ENCODE measurements at regions not wholly inside any gene's neighbourhood (a gene's known extent, or its start where the extent isn't known, plus 50 kb on each side); places are given as distances from the start of the nearest gene placed in this dataset.

GRCh38 chr6:156102129-156102528 lies 646.5 kb upstream of the NOX3 start:
- Mint-ChIP-seq H3K27me3 (no peaks in the 10 kb centered on the region), H3K4me3 (no peak overlapping the region), H3K4me1 (peaks cover 0 to 1% (median 0%) of the 10 kb centered on the region in 7 donors), H3K27ac (no peak overlapping the region), H3K9me3 (peaks cover 0 to 9% (median 0%) of the 10 kb centered on the region in 11 donors), H3K36me3 (peaks cover 0 to 58% (median 6%) of the 10 kb centered on the region in 5 donors)
- Histone ChIP-seq H3K9me3 (ENCODE audit: control insufficient read depth in 2 of 3, low read length in 3 of 3) (no peaks in the 10 kb centered on the region), H3K27ac (ENCODE audit: low read depth, low read length) (no peak overlapping the region), H3K4me1 (ENCODE audit: control insufficient read depth in 2 of 2, insufficient read depth in 2 of 2, low read length in 2 of 2) (no peaks in the 10 kb centered on the region), H3K27me3 (ENCODE audit: control insufficient read depth in 2 of 2, insufficient read depth in 2 of 2, low read length in 2 of 2) (no peaks in the 10 kb centered on the region), H3K4me3 (ENCODE audit: low read length) (no peak overlapping the region), H3K36me3 (ENCODE audit: control insufficient read depth in 2 of 3, insufficient read depth in 3 of 3, low read length in 3 of 3) (no peaks in the 10 kb centered on the region)
- POLR2A ChIA-PET, result no interaction called here
- CTCF ChIA-PET, result no interaction called here
- intact Hi-C loops (cut with micrococcal nuclease), result no loop called here
- DNase-seq, result no peak
- ATAC-seq, result no peak

DNA sequence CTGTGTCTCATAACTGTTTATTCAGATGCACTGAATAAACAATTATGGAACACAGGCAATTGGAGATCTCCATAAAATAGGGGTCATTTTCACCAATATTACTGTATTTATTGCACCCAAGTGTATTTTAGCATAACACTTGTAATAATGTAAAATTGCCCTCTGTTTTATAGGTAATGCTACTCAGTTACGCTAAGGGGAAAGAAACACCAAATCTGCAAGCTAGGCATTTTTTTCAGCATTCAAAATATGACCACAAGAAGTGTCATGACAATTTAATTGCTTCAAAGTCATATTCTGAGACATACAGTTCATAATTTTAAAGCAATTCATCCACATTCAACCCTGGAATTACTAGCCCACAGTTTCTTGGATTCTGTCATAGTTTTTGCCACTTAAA lies 643.2 kb upstream of the NOX3 start:
- intact Hi-C loops (cut with micrococcal nuclease), result no loop called here
- CTCF ChIA-PET, result no interaction called here
- H3K4me3 Mint-ChIP-seq, result no peak overlapping the region
- H3K9me3 Mint-ChIP-seq, result peaks cover 0 to 10% (median 0%) of the 10 kb centered on the region in 11 donors
- ATAC-seq (no peak), DNase-seq (no peak)
- Histone ChIP-seq H3K27me3 (ENCODE audit: control insufficient read depth in 2 of 2, insufficient read depth in 2 of 2, low read length in 2 of 2) (no peaks in the 10 kb centered on the region), H3K9me3 (ENCODE audit: control insufficient read depth in 2 of 3, low read length in 3 of 3) (no peaks in the 10 kb centered on the region), H3K27ac (ENCODE audit: low read depth, low read length) (no peak overlapping the region), H3K36me3 (ENCODE audit: control insufficient read depth in 2 of 3, insufficient read depth in 3 of 3, low read length in 3 of 3) (no peaks in the 10 kb centered on the region), H3K4me1 (ENCODE audit: control insufficient read depth in 2 of 2, insufficient read depth in 2 of 2, low read length in 2 of 2) (no peaks in the 10 kb centered on the region), H3K4me3 (ENCODE audit: low read length) (no peak overlapping the region)
- H3K27me3 Mint-ChIP-seq, result no peaks in the 10 kb centered on the region
- peaks cover 0 to 31% (median 6%) of the 10 kb centered on the region in 5 donors for H3K36me3 Mint-ChIP-seq
- POLR2A ChIA-PET, result no interaction called here
- H3K4me1 Mint-ChIP-seq, result peaks cover 0 to 1% (median 0%) of the 10 kb centered on the region in 7 donors
- H3K27ac Mint-ChIP-seq, result no peak overlapping the region

DNA sequence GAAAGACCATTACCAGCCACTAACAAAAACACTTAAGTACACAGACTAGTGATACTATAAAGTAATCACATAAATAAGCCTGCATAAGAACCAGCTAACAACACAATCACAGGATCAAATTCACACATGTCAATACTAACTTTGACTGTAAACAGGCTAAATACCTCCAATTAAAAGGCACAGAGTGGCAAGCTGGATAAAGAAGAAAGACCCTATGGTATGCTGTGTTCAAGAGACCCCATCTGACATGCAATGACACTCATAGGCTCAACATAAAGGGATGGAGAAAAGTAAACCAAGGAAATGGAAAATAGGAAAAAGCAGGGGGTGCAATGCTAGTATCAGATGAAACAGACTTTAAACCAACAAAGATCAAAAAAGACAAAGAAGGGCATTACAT lies 631.8 kb upstream of the NOX3 start:
- Histone ChIP-seq H3K27ac (ENCODE audit: low read depth, low read length) (no peak overlapping the region), H3K27me3 (ENCODE audit: control insufficient read depth in 2 of 2, insufficient read depth in 2 of 2, low read length in 2 of 2) (no peaks in the 10 kb centered on the region), H3K9me3 (ENCODE audit: control insufficient read depth in 2 of 3, low read length in 3 of 3) (peaks cover 0 to 11% (median 0%) of the 10 kb centered on the region in 3 experiments), H3K4me1 (ENCODE audit: control insufficient read depth in 2 of 2, insufficient read depth in 2 of 2, low read length in 2 of 2) (no peaks in the 10 kb centered on the region), H3K36me3 (ENCODE audit: control insufficient read depth in 2 of 3, insufficient read depth in 3 of 3, low read length in 3 of 3) (no peaks in the 10 kb centered on the region), H3K4me3 (ENCODE audit: low read length) (no peak overlapping the region)
- ChIA-PET CTCF (no interaction called here), POLR2A (interaction anchor here (0.6 kb wide), 1 partner anchor 24 kb away, joined by 3 read pairs; no protein-coding TSS in a partner anchor)
- DNase-seq, result no peak
- H3K9me3 Mint-ChIP-seq, result peaks cover 19 to 74% (median 41%) of the 10 kb centered on the region in 11 donors
- no peak for ATAC-seq
- peaks cover 0 to 47% (median 16%) of the 10 kb centered on the region in 5 donors for H3K36me3 Mint-ChIP-seq
- no peak overlapping the region for H3K27ac Mint-ChIP-seq
- no peak overlapping the region for H3K4me3 Mint-ChIP-seq
- intact Hi-C loops (cut with micrococcal nuclease), result no loop called here
- H3K27me3 Mint-ChIP-seq, result no peaks in the 10 kb centered on the region
- H3K4me1 Mint-ChIP-seq, result no peaks in the 10 kb centered on the region

DNA sequence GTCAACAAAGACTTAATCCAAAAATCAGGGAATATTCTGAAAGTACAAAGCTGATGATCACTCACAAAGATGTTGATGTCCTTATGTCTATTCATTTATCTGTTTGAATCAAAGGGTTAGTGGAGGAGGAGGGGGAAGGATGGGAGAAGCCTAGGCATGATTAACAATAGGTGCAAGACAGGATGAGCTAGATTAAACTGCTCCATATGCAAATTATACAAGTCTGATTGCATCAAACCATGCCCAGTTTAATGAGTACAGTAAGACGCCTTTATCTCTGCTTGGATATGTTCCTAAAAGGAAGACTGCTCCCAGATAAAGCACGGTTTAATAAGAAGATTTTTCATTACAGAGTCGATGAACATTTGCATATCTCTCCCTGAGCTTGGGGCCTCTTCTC lies 626.4 kb upstream of the NOX3 start:
- Histone ChIP-seq H3K27me3 (ENCODE audit: control insufficient read depth in 2 of 2, insufficient read depth in 2 of 2, low read length in 2 of 2) (no peaks in the 10 kb centered on the region), H3K27ac (ENCODE audit: low read depth, low read length) (no peak overlapping the region), H3K4me3 (ENCODE audit: low read length) (no peak overlapping the region), H3K9me3 (ENCODE audit: control insufficient read depth in 2 of 3, low read length in 3 of 3) (no peaks in the 10 kb centered on the region), H3K36me3 (ENCODE audit: control insufficient read depth in 2 of 3, insufficient read depth in 3 of 3, low read length in 3 of 3) (no peaks in the 10 kb centered on the region), H3K4me1 (ENCODE audit: control insufficient read depth in 2 of 2, insufficient read depth in 2 of 2, low read length in 2 of 2) (no peaks in the 10 kb centered on the region)
- ChIA-PET POLR2A (no interaction called here), CTCF (no interaction called here)
- Mint-ChIP-seq H3K27me3 (no peaks in the 10 kb centered on the region), H3K36me3 (peaks cover 0 to 9% (median 6%) of the 10 kb centered on the region in 5 donors), H3K4me3 (no peak overlapping the region), H3K27ac (no peak overlapping the region), H3K4me1 (peaks cover 0 to 14% (median 0%) of the 10 kb centered on the region in 7 donors), H3K9me3 (peaks cover 0 to 21% (median 7%) of the 10 kb centered on the region in 11 donors)
- DNase-seq, result no peak
- intact Hi-C loops (cut with micrococcal nuclease), result no loop called here
- ATAC-seq, result no peak

GRCh38 chr6:156080371-156080770 lies 624.7 kb upstream of the NOX3 start:
- ChIA-PET POLR2A (no interaction called here), CTCF (no interaction called here)
- Mint-ChIP-seq H3K27me3 (no peaks in the 10 kb centered on the region), H3K36me3 (peaks cover 0 to 9% (median 5%) of the 10 kb centered on the region in 5 donors), H3K9me3 (peaks cover 0 to 12% (median 2%) of the 10 kb centered on the region in 11 donors), H3K27ac (no peak overlapping the region), H3K4me1 (peaks cover 0 to 14% (median 0%) of the 10 kb centered on the region in 7 donors), H3K4me3 (no peak overlapping the region)
- Histone ChIP-seq H3K36me3 (ENCODE audit: control insufficient read depth in 2 of 3, insufficient read depth in 3 of 3, low read length in 3 of 3) (no peaks in the 10 kb centered on the region), H3K27ac (ENCODE audit: low read depth, low read length) (no peak overlapping the region), H3K4me1 (ENCODE audit: control insufficient read depth in 2 of 2, insufficient read depth in 2 of 2, low read length in 2 of 2) (no peaks in the 10 kb centered on the region), H3K4me3 (ENCODE audit: low read length) (no peak overlapping the region), H3K9me3 (ENCODE audit: control insufficient read depth in 2 of 3, low read length in 3 of 3) (no peaks in the 10 kb centered on the region), H3K27me3 (ENCODE audit: control insufficient read depth in 2 of 2, insufficient read depth in 2 of 2, low read length in 2 of 2) (no peaks in the 10 kb centered on the region)
- no peak for ATAC-seq
- no peak for DNase-seq
- intact Hi-C loops (cut with micrococcal nuclease), result no loop called here

DNA sequence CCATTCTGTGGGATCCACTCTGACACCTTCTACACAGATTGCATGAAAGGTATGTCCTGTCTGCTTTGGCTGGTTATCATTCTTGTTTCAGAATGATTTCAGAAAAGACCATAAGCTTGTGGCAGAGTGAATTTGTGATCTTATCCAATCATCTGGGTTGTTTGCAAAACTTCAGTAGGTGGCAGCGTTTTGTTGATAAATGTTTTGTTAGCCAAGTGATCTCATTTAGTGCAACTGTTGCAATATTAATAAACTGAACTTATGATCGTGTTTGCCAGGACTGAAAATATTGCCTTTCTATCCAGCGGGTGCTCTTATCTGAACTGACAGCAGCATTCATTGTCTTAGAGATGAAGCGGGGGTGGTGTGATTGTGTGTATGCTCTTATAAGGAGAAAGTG lies 613.2 kb upstream of the NOX3 start:
- Histone ChIP-seq H3K4me1 (ENCODE audit: control insufficient read depth in 2 of 2, insufficient read depth in 2 of 2, low read length in 2 of 2) (no peaks in the 10 kb centered on the region), H3K27ac (ENCODE audit: low read depth, low read length) (no peak overlapping the region), H3K36me3 (ENCODE audit: control insufficient read depth in 2 of 3, insufficient read depth in 3 of 3, low read length in 3 of 3) (no peaks in the 10 kb centered on the region), H3K4me3 (ENCODE audit: low read length) (no peak overlapping the region), H3K27me3 (ENCODE audit: control insufficient read depth in 2 of 2, insufficient read depth in 2 of 2, low read length in 2 of 2) (no peaks in the 10 kb centered on the region), H3K9me3 (ENCODE audit: control insufficient read depth in 2 of 3, low read length in 3 of 3) (no peaks in the 10 kb centered on the region)
- POLR2A ChIA-PET, result interaction anchor here (0.6 kb wide), 1 partner anchor 942 kb away, joined by 3 read pairs; no protein-coding TSS in a partner anchor
- H3K27me3 Mint-ChIP-seq, result no peaks in the 10 kb centered on the region
- intact Hi-C loops (cut with micrococcal nuclease), result loop anchor here in 1 of 2 donors (5.0 kb wide), 1 partner anchor 343 kb away; no protein-coding TSS in a partner anchor
- CTCF ChIA-PET, result no interaction called here
- peaks cover 0 to 5% (median 2%) of the 10 kb centered on the region in 7 donors for H3K4me1 Mint-ChIP-seq
- H3K27ac Mint-ChIP-seq, result peak overlapping the region in 2 of 9 donors; percentile 4 to 5
- peak in 1 of 9 donors; percentile 9 for DNase-seq
- ATAC-seq, result no peak
- no peak overlapping the region for H3K4me3 Mint-ChIP-seq
- H3K36me3 Mint-ChIP-seq, result peaks cover 0 to 6% (median 2%) of the 10 kb centered on the region in 5 donors
- peaks cover 0 to under 1% (median 0%) of the 10 kb centered on the region in 11 donors for H3K9me3 Mint-ChIP-seq

DNA sequence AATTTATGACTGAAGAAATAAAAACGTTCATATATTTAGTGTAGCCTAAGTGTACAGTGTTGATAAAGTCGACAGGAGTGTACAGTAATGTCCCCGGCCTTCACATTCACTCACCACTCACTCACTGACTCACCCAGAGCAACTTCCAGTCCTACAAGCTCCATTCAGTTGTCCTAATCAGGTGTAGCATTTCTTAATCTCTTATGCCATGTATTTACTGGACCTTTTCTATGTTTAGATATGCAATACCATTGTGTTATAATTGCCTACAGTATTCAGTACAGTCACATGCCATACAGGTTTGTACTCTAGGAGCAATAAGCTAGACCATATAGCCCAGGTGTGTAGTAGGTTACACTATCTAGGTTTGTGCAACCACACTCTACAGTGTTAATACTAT lies 610.2 kb upstream of the NOX3 start:
- H3K27ac ChIP-seq (ENCODE audit: low read depth, low read length), result no peak overlapping the region
- H3K27ac Mint-ChIP-seq, result peak overlapping the region in 1 of 9 donors; percentile 56
- no peaks in the 10 kb centered on the region for H3K4me1 ChIP-seq (ENCODE audit: control insufficient read depth in 2 of 2, insufficient read depth in 2 of 2, low read length in 2 of 2)
- ChIA-PET CTCF (no interaction called here), POLR2A (no interaction called here)
- intact Hi-C loops (cut with micrococcal nuclease), result loop anchor here in 1 of 2 donors (5.0 kb wide), 1 partner anchor 346 kb away; no protein-coding TSS in a partner anchor
- H3K4me3 ChIP-seq (ENCODE audit: low read length), result no peak overlapping the region
- H3K9me3 Mint-ChIP-seq, result peaks cover 0 to 1% (median 0%) of the 10 kb centered on the region in 11 donors
- H3K4me3 Mint-ChIP-seq, result no peak overlapping the region
- H3K27me3 Mint-ChIP-seq, result no peaks in the 10 kb centered on the region
- DNase-seq, result no peak
- H3K9me3 ChIP-seq (ENCODE audit: control insufficient read depth in 2 of 3, low read length in 3 of 3), result no peaks in the 10 kb centered on the region
- peaks cover 0 to 16% (median 4%) of the 10 kb centered on the region in 5 donors for H3K36me3 Mint-ChIP-seq
- H3K4me1 Mint-ChIP-seq, result peaks cover 0 to 11% (median 3%) of the 10 kb centered on the region in 7 donors
- no peaks in the 10 kb centered on the region for H3K36me3 ChIP-seq (ENCODE audit: control insufficient read depth in 2 of 3, insufficient read depth in 3 of 3, low read length in 3 of 3)
- no peak for ATAC-seq
- no peaks in the 10 kb centered on the region for H3K27me3 ChIP-seq (ENCODE audit: control insufficient read depth in 2 of 2, insufficient read depth in 2 of 2, low read length in 2 of 2)

Data from naive thymus-derived CD4-positive, alpha-beta T cell (primary cell).